Activated T-helper 1 cell treated with anti-CD3 and anti-CD28 coated beads, Interleukin-12 subunit alpha, Interleukin-12 subunit beta, Interleukin-2, Interleukin-4 antibody, amounts not matched to agents 30 ng/mL and 10 ng/mL and 1 ng/mL, durations not matched to agents 14 hours and 24 hours and 36 hours (primary cell): ENCODE measurements at regions not wholly inside any gene's neighbourhood (a gene's known extent, or its start where the extent isn't known, plus 50 kb on each side); places are given as distances from the start of the nearest gene placed in this dataset.

ENCODE experiments used
- DNase-seq: peaks from one replicate; pipeline ENCODE4 v3.0.0; 2021; ENCODE audit warnings: low spot score
- H3K27ac Mint-ChIP-seq: one replicate; pipeline ENCODE4 v1.8.0; 2021; ENCODE audit warnings: mild to moderate bottlenecking, mixed read lengths
- H3K27me3 Mint-ChIP-seq: one replicate; pipeline ENCODE4 v1.8.0; 2022; ENCODE audit warnings: mild to moderate bottlenecking, moderate library complexity, mixed read lengths; ENCODE audit not compliant: insufficient read depth
- H3K36me3 Mint-ChIP-seq: one replicate; pipeline ENCODE4 v1.8.0; 2021; ENCODE audit warnings: low read depth, mixed read lengths
- H3K4me1 Mint-ChIP-seq: one replicate; pipeline ENCODE4 v1.8.0; 2021; ENCODE audit warnings: low read depth, mixed read lengths
- H3K4me3 Mint-ChIP-seq: one replicate; pipeline ENCODE4 v1.8.0; 2021; ENCODE audit warnings: mild to moderate bottlenecking, moderate library complexity, mixed read lengths
- H3K9me3 Mint-ChIP-seq: one replicate; pipeline ENCODE4 v1.8.0; 2021; ENCODE audit warnings: mixed read lengths
- intact Hi-C: fragments of 100-400 bp; cut with micrococcal nuclease; formaldehyde crosslinking; loops from one replicate; pipeline ENCODE4 v1.15.1; 2024

DNA sequence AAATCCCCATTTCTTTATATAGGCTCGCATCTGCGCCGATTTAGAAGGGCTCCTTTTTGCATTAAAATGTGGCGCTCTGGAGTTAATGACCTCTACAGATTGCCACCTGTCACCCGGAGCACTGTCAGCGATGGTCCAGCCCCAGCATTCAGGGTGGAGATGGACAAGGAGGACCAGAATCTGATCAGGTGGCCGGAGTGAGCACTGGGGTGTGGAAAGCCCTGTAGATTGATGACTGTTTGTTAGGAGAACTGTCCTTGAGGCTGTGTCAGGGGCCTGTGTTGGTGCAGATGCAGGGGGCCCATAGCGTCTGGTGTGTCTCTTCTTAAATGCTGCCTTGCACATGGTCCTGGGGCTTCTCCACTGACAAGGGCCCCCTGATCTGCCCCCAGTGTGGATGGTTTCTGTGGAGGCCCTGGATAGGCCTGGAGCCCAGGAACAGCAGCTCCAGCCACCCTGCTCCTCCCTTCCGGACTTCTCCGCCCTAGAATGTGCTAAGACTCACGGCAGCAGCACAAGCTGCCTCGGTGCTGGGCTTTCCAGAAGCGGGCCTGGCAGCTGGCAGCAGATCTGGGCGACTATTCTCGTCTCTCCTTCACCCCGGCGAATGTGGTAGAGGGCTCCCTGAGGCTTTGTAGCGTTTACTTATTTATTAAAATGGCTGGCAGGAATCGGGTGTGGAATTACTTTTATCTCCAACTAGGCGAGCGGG, 1333.3 kb downstream of the BRD1 start:
- Mint-ChIP-seq H3K27me3 (peaks cover 22% of the 10 kb centered on the region), H3K9me3 (no peaks in the 10 kb centered on the region)
- intact Hi-C loops: no loop called here

GRCh38 chr22:48493733-48494132, 1333.9 kb downstream of the BRD1 start:
- no peaks in the 10 kb centered on the region for H3K36me3 Mint-ChIP-seq
- H3K4me1 Mint-ChIP-seq: no peaks in the 10 kb centered on the region
- no peak for DNase-seq
- intact Hi-C loops: no loop called here
- no peak overlapping the region for H3K4me3 Mint-ChIP-seq
- H3K27ac Mint-ChIP-seq: no peak overlapping the region
- peaks cover 23% of the 10 kb centered on the region for H3K27me3 Mint-ChIP-seq
- H3K9me3 Mint-ChIP-seq: no peaks in the 10 kb centered on the region

More for the DNA sequence above, 1333.3 kb downstream of the BRD1 start:
- Mint-ChIP-seq H3K36me3 (no peaks in the 10 kb centered on the region), H3K27ac (no peak overlapping the region), H3K4me3 (no peak overlapping the region), H3K4me1 (no peaks in the 10 kb centered on the region)
- no peak for DNase-seq

DNA sequence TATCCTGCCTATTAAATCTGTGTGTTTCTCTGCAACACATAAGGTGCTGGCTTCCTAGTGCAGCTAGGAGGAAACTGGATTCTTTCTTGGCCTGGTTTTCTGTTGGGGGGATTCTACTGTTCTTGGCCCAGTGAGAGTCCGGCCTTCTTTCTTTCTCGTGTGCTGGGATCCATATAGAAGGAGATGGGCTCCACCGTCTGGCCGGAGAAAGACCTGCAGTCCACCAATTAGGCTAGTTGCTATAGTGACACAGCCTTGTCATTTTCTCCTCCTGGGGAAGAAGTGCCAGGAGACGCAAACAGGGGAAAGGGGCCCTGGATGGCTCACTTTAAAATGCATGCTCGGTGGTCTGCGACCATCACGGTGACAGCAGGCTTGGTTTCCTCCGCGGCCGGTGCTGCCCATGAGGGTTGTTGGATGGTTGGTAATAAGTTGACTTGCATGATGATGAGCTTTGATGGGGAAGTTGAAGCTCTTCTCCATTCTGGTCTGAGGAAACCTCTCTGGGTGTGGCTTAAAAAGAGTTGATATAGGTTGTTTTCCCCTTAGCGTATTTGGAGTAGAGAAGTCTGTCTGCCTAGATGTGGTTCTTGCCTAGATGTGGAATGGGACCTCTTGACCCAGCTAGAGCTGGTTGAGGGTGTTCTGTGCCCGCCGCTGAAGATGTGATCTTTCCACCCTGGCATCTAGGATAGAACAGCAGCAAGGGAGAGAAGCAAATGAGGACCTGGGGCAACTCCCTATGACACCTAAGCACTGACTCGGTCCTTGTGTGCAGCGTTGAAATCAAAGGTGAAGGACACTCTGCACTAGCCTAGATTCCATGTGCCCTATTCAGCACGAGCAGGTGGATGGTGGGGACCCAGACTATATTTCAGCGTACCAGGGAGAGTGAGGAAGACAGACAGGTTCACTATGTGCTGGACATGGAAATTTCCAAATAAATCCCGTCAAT, 1335.0 kb downstream of the BRD1 start:
- no peak for DNase-seq
- H3K9me3 Mint-ChIP-seq: no peaks in the 10 kb centered on the region
- no peak overlapping the region for H3K27ac Mint-ChIP-seq
- H3K4me3 Mint-ChIP-seq: no peak overlapping the region
- no peaks in the 10 kb centered on the region for H3K4me1 Mint-ChIP-seq
- no peaks in the 10 kb centered on the region for H3K36me3 Mint-ChIP-seq
- peaks cover 34% of the 10 kb centered on the region for H3K27me3 Mint-ChIP-seq
- intact Hi-C loops: no loop called here

- H3K4me1 Mint-ChIP-seq: no peaks in the 10 kb centered on the region
- intact Hi-C loops: no loop called here
- DNase-seq: no peak
- H3K27me3 Mint-ChIP-seq: peaks cover 43% of the 10 kb centered on the region
- no peak overlapping the region for H3K4me3 Mint-ChIP-seq
- no peak overlapping the region for H3K27ac Mint-ChIP-seq
- no peaks in the 10 kb centered on the region for H3K36me3 Mint-ChIP-seq
- H3K9me3 Mint-ChIP-seq: no peaks in the 10 kb centered on the region
These were observed 1336.2 kb downstream of the BRD1 start for GRCh38 chr22:48491451-48491941.

DNA sequence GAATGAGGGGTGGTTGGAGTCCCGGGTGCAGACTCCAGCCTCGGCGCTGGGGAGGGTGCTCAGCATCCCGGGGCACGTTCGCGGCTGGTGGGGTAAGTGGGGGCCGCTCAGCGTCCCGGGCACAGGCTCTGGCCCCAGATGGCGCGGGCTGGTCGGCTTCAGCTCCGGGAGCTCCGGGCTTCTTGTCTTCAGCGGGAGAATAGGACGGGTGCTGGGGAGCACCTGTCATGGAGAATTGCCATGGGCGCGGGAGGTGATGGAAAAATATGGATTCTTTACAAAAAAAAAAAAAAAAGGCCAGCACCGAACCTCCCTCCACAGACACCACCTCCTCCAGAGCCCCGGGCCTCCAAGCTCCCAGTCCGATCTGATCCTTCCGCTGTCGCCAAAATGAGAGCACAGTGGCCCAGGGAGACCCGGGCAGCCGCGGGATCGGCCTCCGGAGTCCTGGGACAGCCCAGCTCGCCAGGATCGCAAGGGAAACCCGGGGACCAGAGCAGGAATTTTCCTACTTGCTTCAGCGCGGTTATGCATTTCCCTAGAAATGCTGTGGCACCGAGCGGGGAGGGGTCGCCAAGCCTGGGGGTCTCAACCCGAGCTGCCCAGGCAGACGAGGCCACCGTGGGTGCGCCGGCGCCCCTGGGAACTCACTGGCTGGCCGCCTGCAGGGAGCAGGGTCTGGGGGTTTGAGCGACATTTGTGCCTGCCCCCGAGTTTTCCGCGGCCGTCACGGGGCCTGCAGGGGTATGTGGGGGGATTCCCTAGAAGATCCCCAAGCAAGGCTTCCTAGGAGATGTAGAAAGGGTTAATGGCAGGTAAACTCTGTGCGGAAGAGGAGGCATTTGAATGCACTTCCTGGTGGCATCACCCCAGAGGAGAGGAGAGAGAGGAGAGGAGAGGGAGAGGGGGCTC, 1336.9 kb downstream of the BRD1 start:
- Mint-ChIP-seq H3K4me3 (no peak overlapping the region), H3K9me3 (no peaks in the 10 kb centered on the region), H3K36me3 (no peaks in the 10 kb centered on the region), H3K27ac (no peak overlapping the region), H3K4me1 (no peaks in the 10 kb centered on the region), H3K27me3 (peaks cover 48% of the 10 kb centered on the region)
- DNase-seq: no peak
- intact Hi-C loops: no loop called here

- Mint-ChIP-seq H3K27ac (no peak overlapping the region), H3K27me3 (peaks cover 48% of the 10 kb centered on the region), H3K9me3 (no peaks in the 10 kb centered on the region), H3K4me3 (no peak overlapping the region), H3K4me1 (no peaks in the 10 kb centered on the region), H3K36me3 (no peaks in the 10 kb centered on the region)
- DNase-seq: no peak
- intact Hi-C loops: no loop called here
These were observed 1337.8 kb downstream of the BRD1 start for GRCh38 chr22:48489551-48490499.

GRCh38 chr22:48488611-48489511, 1338.8 kb downstream of the BRD1 start:
- Mint-ChIP-seq H3K4me1 (no peaks in the 10 kb centered on the region), H3K27me3 (peaks cover 48% of the 10 kb centered on the region), H3K27ac (no peak overlapping the region), H3K9me3 (no peaks in the 10 kb centered on the region), H3K36me3 (no peaks in the 10 kb centered on the region), H3K4me3 (no peak overlapping the region)
- no peak for DNase-seq
- intact Hi-C loops: no loop called here

DNA sequence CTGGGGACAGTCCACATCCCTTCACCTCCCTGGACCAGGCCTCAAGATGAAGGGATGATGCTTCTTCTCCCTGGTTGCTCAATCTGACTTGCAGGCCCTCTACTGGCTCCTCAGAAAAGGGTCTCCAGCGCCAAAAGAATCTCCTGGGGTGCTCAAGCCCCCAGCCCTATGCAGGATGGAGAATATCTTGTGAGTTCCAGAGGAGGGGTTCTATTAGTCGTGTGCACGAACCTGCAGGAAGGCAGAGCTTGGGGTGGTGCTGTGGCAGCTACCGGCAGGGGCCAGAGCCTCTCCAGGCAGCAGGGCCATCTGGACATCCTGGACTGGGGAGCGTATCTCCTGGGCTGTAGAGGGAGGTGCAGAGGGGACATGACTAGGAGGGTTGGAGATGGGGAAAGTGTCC, 1339.5 kb downstream of the BRD1 start:
- no peak overlapping the region for H3K4me3 Mint-ChIP-seq
- DNase-seq: no peak
- no peak overlapping the region for H3K27ac Mint-ChIP-seq
- intact Hi-C loops: no loop called here
- no peaks in the 10 kb centered on the region for H3K4me1 Mint-ChIP-seq
- H3K27me3 Mint-ChIP-seq: peaks cover 48% of the 10 kb centered on the region
- no peaks in the 10 kb centered on the region for H3K9me3 Mint-ChIP-seq
- no peaks in the 10 kb centered on the region for H3K36me3 Mint-ChIP-seq

GRCh38 chr22:48486558-48486957, 1341.1 kb downstream of the BRD1 start:
- peaks cover 35% of the 10 kb centered on the region for H3K27me3 Mint-ChIP-seq
- DNase-seq: no peak
- no peaks in the 10 kb centered on the region for H3K36me3 Mint-ChIP-seq
- intact Hi-C loops: no loop called here
- H3K9me3 Mint-ChIP-seq: no peaks in the 10 kb centered on the region
- no peak overlapping the region for H3K27ac Mint-ChIP-seq
- H3K4me3 Mint-ChIP-seq: no peak overlapping the region
- no peaks in the 10 kb centered on the region for H3K4me1 Mint-ChIP-seq

GRCh38 chr22:48486134-48486532, 1341.5 kb downstream of the BRD1 start:
- H3K4me3 Mint-ChIP-seq: no peak overlapping the region
- H3K27me3 Mint-ChIP-seq: peaks cover 32% of the 10 kb centered on the region
- DNase-seq: no peak
- no peaks in the 10 kb centered on the region for H3K9me3 Mint-ChIP-seq
- H3K27ac Mint-ChIP-seq: no peak overlapping the region
- H3K36me3 Mint-ChIP-seq: no peaks in the 10 kb centered on the region
- intact Hi-C loops: no loop called here
- H3K4me1 Mint-ChIP-seq: no peaks in the 10 kb centered on the region
